ENCODE measurements at regions not wholly inside any gene's neighbourhood (a gene's known extent, or its start where the extent isn't known, plus 50 kb on each side); places are given as distances from the start of the nearest gene placed in this dataset.
"Not testable (repeated sequence)": the region's sequence is repeated elsewhere in the genome, so short reads cannot be mapped to it uniquely, and the experiment has no call there.

- TF ChIP-seq CTCF (IDR thresholded peaks at IDR 0.05; ENCODE audit: insufficient read depth, low read depth, low read length) (no peak), EZH2 (IDR thresholded peaks at IDR 0.05; ENCODE audit: insufficient read depth, low read length) (no peak)
Observed at GRCh38 chr4:45423896-45424295, 697.5 kb upstream of the GNPDA2 start.

GRCh38 chr4:45420091-45420674 is 693.8 kb upstream of the GNPDA2 start:
- not testable (repeated sequence) for H3K27me3 ChIP-seq (ENCODE audit: insufficient read depth, low read length); H3K4me2 ChIP-seq (ENCODE audit: low read length); H3K4me3 ChIP-seq (ENCODE audit: insufficient read depth, low read depth, low read length); H3K36me3 Mint-ChIP-seq (ENCODE audit: low read depth, unreplicated experiment); H4K20me1 ChIP-seq (ENCODE audit: insufficient read depth, low read length); H3K4me1 Mint-ChIP-seq (ENCODE audit: low read depth, unreplicated experiment); H3K9ac ChIP-seq (ENCODE audit: low read length); H3K9me3 Mint-ChIP-seq (ENCODE audit: unreplicated experiment); DNase-seq (ENCODE audit: low read depth); H3K36me3 ChIP-seq (ENCODE audit: insufficient read depth, low read length); H3K9me3 ChIP-seq (ENCODE audit: insufficient read depth, low read depth, low read length); H2AFZ ChIP-seq (ENCODE audit: low read depth, low read length); H3K27ac Mint-ChIP-seq (ENCODE audit: unreplicated experiment); H3K27ac ChIP-seq (ENCODE audit: low read depth, low read length); H3K4me3 Mint-ChIP-seq (ENCODE audit: unreplicated experiment); H3K27me3 Mint-ChIP-seq (ENCODE audit: low read depth, unreplicated experiment); FAIRE-seq; H3K79me2 ChIP-seq (ENCODE audit: insufficient read depth, low read length); H3K4me1 ChIP-seq (ENCODE audit: insufficient read depth, low read length)

More at GRCh38 chr4:45423896-45424295, 697.5 kb upstream of the GNPDA2 start:
- H3K27me3 ChIP-seq (ENCODE audit: insufficient read depth, low read length): no peaks in the 10 kb centered on the region
- no peak overlapping the region for H3K27ac ChIP-seq (ENCODE audit: low read depth, low read length)
- H3K4me3 ChIP-seq (ENCODE audit: insufficient read depth, low read depth, low read length): no peak overlapping the region
- no peaks in the 10 kb centered on the region for H3K4me1 ChIP-seq (ENCODE audit: insufficient read depth, low read length)
- H3K79me2 ChIP-seq (ENCODE audit: insufficient read depth, low read length): no peaks in the 10 kb centered on the region
- no peak overlapping the region for H2AFZ ChIP-seq (ENCODE audit: low read depth, low read length)
- FAIRE-seq (no peak), DNase-seq (ENCODE audit: low read depth) (no peak)
- H3K4me2 ChIP-seq (ENCODE audit: low read length): no peak overlapping the region
- Mint-ChIP-seq H3K4me1 (ENCODE audit: low read depth, unreplicated experiment) (no peaks in the 10 kb centered on the region), H3K9me3 (ENCODE audit: unreplicated experiment) (no peaks in the 10 kb centered on the region), H3K27me3 (ENCODE audit: low read depth, unreplicated experiment) (no peaks in the 10 kb centered on the region), H3K4me3 (ENCODE audit: unreplicated experiment) (no peak overlapping the region), H3K27ac (ENCODE audit: unreplicated experiment) (no peak overlapping the region), H3K36me3 (ENCODE audit: low read depth, unreplicated experiment) (no peaks in the 10 kb centered on the region)
- H3K9ac ChIP-seq (ENCODE audit: low read length): no peak overlapping the region
- H3K36me3 ChIP-seq (ENCODE audit: insufficient read depth, low read length): no peaks in the 10 kb centered on the region
- no peaks in the 10 kb centered on the region for H4K20me1 ChIP-seq (ENCODE audit: insufficient read depth, low read length)
- H3K9me3 ChIP-seq (ENCODE audit: insufficient read depth, low read depth, low read length): no peaks in the 10 kb centered on the region

DNA sequence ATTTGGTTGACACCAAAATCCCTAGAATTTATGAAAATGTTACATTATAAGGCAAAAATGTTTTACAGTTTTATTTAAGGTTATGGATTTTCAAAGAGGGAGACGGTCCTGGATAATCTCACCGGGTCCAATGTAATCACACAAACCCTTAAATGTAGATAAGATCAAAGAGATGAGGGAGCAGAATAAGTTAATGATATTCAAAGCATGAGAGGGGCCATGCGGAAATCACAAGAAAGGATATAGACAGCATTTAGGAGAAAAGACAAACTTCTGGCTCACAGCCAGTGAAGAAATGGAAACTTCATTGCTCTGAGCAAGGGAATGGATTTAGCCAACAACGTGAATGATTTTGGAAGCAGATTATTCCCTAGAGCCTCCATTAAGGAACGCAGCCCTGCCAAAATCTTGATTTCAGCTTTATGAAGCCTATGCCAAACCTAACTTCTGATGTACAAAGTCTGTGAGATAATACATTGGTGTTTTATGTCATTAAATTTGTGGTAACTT is 684.4 kb upstream of the GNPDA2 start:
- no peak overlapping the region for H3K4me3 ChIP-seq (ENCODE audit: insufficient read depth, low read depth, low read length)
- H3K36me3 ChIP-seq (ENCODE audit: insufficient read depth, low read length): no peaks in the 10 kb centered on the region
- Mint-ChIP-seq H3K36me3 (ENCODE audit: low read depth, unreplicated experiment) (no peaks in the 10 kb centered on the region), H3K9me3 (ENCODE audit: unreplicated experiment) (no peaks in the 10 kb centered on the region), H3K4me3 (ENCODE audit: unreplicated experiment) (no peak overlapping the region), H3K27ac (ENCODE audit: unreplicated experiment) (no peak overlapping the region), H3K4me1 (ENCODE audit: low read depth, unreplicated experiment) (no peaks in the 10 kb centered on the region), H3K27me3 (ENCODE audit: low read depth, unreplicated experiment) (no peaks in the 10 kb centered on the region)
- no peak overlapping the region for H3K4me2 ChIP-seq (ENCODE audit: low read length)
- no peaks in the 10 kb centered on the region for H3K79me2 ChIP-seq (ENCODE audit: insufficient read depth, low read length)
- H2AFZ ChIP-seq (ENCODE audit: low read depth, low read length): no peak overlapping the region
- FAIRE-seq (no peak), DNase-seq (ENCODE audit: low read depth) (no peak)
- no peak for TF ChIP-seq EZH2 (IDR thresholded peaks at IDR 0.05; ENCODE audit: insufficient read depth, low read length)
- no peak for TF ChIP-seq CTCF (IDR thresholded peaks at IDR 0.05; ENCODE audit: insufficient read depth, low read depth, low read length)
- no peaks in the 10 kb centered on the region for H3K9me3 ChIP-seq (ENCODE audit: insufficient read depth, low read depth, low read length)
- H4K20me1 ChIP-seq (ENCODE audit: insufficient read depth, low read length): no peaks in the 10 kb centered on the region
- no peaks in the 10 kb centered on the region for H3K4me1 ChIP-seq (ENCODE audit: insufficient read depth, low read length)
- H3K9ac ChIP-seq (ENCODE audit: low read length): no peak overlapping the region
- H3K27ac ChIP-seq (ENCODE audit: low read depth, low read length): no peak overlapping the region
- no peaks in the 10 kb centered on the region for H3K27me3 ChIP-seq (ENCODE audit: insufficient read depth, low read length)

Measured in astrocyte (in vitro differentiated cells and primary cell).